ENCODE measurements at regions not wholly inside any gene's neighbourhood (a gene's known extent, or its start where the extent isn't known, plus 50 kb on each side); places are given as distances from the start of the nearest gene placed in this dataset.
"Not testable (repeated sequence)": the region's sequence is repeated elsewhere in the genome, so short reads cannot be mapped to it uniquely, and the experiment has no call there.

- no peaks in the 10 kb centered on the region for H3K9me3 ChIP-seq
- no peaks in the 10 kb centered on the region for H3K27me3 ChIP-seq
- H3K4me1 ChIP-seq, result no peaks in the 10 kb centered on the region
- DNase-seq (ENCODE audit: low spot score in 2 of 2), result no peak
- 75% methylated on average over 2 of the region's 2 CpGs for whole genome bisulfite sequencing
- no peaks in the 10 kb centered on the region for H3K36me3 ChIP-seq
- TF ChIP-seq POLR2AphosphoS5 (IDR thresholded peaks at IDR 0.05), result no peak
- TF ChIP-seq EP300 (IDR thresholded peaks at IDR 0.05), result no peak
- TF ChIP-seq, protein P1, sequence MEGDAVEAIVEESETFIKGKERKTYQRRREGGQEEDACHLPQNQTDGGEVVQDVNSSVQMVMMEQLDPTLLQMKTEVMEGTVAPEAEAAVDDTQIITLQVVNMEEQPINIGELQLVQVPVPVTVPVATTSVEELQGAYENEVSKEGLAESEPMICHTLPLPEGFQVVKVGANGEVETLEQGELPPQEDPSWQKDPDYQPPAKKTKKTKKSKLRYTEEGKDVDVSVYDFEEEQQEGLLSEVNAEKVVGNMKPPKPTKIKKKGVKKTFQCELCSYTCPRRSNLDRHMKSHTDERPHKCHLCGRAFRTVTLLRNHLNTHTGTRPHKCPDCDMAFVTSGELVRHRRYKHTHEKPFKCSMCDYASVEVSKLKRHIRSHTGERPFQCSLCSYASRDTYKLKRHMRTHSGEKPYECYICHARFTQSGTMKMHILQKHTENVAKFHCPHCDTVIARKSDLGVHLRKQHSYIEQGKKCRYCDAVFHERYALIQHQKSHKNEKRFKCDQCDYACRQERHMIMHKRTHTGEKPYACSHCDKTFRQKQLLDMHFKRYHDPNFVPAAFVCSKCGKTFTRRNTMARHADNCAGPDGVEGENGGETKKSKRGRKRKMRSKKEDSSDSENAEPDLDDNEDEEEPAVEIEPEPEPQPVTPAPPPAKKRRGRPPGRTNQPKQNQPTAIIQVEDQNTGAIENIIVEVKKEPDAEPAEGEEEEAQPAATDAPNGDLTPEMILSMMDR (IDR thresholded peaks at IDR 0.05), result no peak
- no peak for TF ChIP-seq POLR2A (IDR thresholded peaks at IDR 0.05)
- H3K4me3 ChIP-seq, result no peak overlapping the region
- no peak overlapping the region for H3K27ac ChIP-seq
Observed at GRCh38 chr2:49857371-49858112, 703.2 kb upstream of the FSHR start.

- no peak overlapping the region for H3K4me3 ChIP-seq
- no peaks in the 10 kb centered on the region for H3K27me3 ChIP-seq
- no peaks in the 10 kb centered on the region for H3K36me3 ChIP-seq
- 56% methylated on average over 4 of the region's 4 CpGs for WGBS
- no peak for TF ChIP-seq EP300 (IDR thresholded peaks at IDR 0.05)
- TF ChIP-seq, protein P1 (IDR thresholded peaks at IDR 0.05), result no peak
- no peak for TF ChIP-seq POLR2AphosphoS5 (IDR thresholded peaks at IDR 0.05)
- no peak for TF ChIP-seq POLR2A (IDR thresholded peaks at IDR 0.05)
- no peak overlapping the region for H3K27ac ChIP-seq
- H3K4me1 ChIP-seq, result no peaks in the 10 kb centered on the region
- no peaks in the 10 kb centered on the region for H3K9me3 ChIP-seq
- no peak for DNase-seq (ENCODE audit: low spot score in 2 of 2)
Observed at GRCh38 chr2:49845671-49846070, 691.4 kb upstream of the FSHR start.

GRCh38 chr2:49845021-49845420 lies 690.7 kb upstream of the FSHR start:
- Histone ChIP-seq H3K27me3 (no peaks in the 10 kb centered on the region), H3K4me1 (no peaks in the 10 kb centered on the region), H3K36me3 (no peaks in the 10 kb centered on the region), H3K9me3 (no peaks in the 10 kb centered on the region), H3K27ac (no peak overlapping the region), H3K4me3 (no peak overlapping the region)
- no peak for DNase-seq (ENCODE audit: low spot score in 2 of 2)
- no peak for TF ChIP-seq POLR2AphosphoS5 (IDR thresholded peaks at IDR 0.05)
- TF ChIP-seq POLR2A (IDR thresholded peaks at IDR 0.05), result no peak
- TF ChIP-seq EP300 (IDR thresholded peaks at IDR 0.05), result no peak
- TF ChIP-seq, protein P1 (IDR thresholded peaks at IDR 0.05), result no peak

GRCh38 chr2:49844113-49844512 lies 689.8 kb upstream of the FSHR start:
- not testable (repeated sequence) for DNase-seq (ENCODE audit: low spot score in 2 of 2); H3K27ac ChIP-seq; H3K4me3 ChIP-seq; H3K4me1 ChIP-seq; H3K36me3 ChIP-seq; H3K9me3 ChIP-seq; H3K27me3 ChIP-seq
- WGBS, result 94% methylated on average over 6 of the region's 6 CpGs

- Histone ChIP-seq H3K4me3 (no peak overlapping the region), H3K27ac (no peak overlapping the region), H3K27me3 (no peaks in the 10 kb centered on the region), H3K36me3 (no peaks in the 10 kb centered on the region), H3K4me1 (no peaks in the 10 kb centered on the region), H3K9me3 (no peaks in the 10 kb centered on the region)
- TF ChIP-seq POLR2A (IDR thresholded peaks at IDR 0.05) (no peak), POLR2AphosphoS5 (IDR thresholded peaks at IDR 0.05) (no peak), EP300 (IDR thresholded peaks at IDR 0.05) (no peak)
- TF ChIP-seq, protein P1 (IDR thresholded peaks at IDR 0.05), result no peak
- no peak for DNase-seq (ENCODE audit: low spot score in 2 of 2)
- WGBS, result 80% methylated on average over 1 of the region's 2 CpGs
Observed at GRCh38 chr2:49843314-49843713, 689.0 kb upstream of the FSHR start.
